OCI-LY1 (cell line): ENCODE measurements at regions not wholly inside any gene's neighbourhood (a gene's known extent, or its start where the extent isn't known, plus 50 kb on each side); places are given as distances from the start of the nearest gene placed in this dataset.

Experiments
- EZH2 ChIP-seq: fragments of 200-600 bp; sonication (generic), shearing (Covaris generic); IDR thresholded peaks from 2 replicates; pipeline ENCODE4 v1.8.0; 2017; ENCODE audit warnings: borderline replicate concordance, mixed run types, mild to moderate bottlenecking, antibody characterized with exemption, low read length, moderate library complexity, mixed read lengths
- TF ChIP-seq, protein P1 (sequence below): fragments of 200-600 bp; sonication (generic), shearing (Covaris generic); IDR thresholded peaks from 2 replicates; pipeline ENCODE4 v1.5.1; 2017; ENCODE audit warnings: mild to moderate bottlenecking, antibody characterized with exemption, low read length, moderate library complexity, mixed read lengths

DNA sequence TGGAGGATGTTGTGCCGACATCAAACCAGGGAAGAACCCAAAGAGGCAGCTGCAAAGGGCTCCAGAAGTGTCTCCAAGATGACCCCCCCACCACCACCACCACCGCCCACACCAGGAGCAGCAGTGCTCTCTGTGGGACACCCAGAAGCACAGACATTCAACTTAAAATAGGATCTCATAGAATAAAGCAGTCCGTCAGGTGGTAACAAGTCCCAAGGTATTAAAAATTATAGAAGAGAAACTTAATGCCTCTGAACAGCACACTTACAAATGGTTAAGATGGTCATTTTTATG is 155.5 kb upstream of the ID2 start:
- TF ChIP-seq, protein P1, sequence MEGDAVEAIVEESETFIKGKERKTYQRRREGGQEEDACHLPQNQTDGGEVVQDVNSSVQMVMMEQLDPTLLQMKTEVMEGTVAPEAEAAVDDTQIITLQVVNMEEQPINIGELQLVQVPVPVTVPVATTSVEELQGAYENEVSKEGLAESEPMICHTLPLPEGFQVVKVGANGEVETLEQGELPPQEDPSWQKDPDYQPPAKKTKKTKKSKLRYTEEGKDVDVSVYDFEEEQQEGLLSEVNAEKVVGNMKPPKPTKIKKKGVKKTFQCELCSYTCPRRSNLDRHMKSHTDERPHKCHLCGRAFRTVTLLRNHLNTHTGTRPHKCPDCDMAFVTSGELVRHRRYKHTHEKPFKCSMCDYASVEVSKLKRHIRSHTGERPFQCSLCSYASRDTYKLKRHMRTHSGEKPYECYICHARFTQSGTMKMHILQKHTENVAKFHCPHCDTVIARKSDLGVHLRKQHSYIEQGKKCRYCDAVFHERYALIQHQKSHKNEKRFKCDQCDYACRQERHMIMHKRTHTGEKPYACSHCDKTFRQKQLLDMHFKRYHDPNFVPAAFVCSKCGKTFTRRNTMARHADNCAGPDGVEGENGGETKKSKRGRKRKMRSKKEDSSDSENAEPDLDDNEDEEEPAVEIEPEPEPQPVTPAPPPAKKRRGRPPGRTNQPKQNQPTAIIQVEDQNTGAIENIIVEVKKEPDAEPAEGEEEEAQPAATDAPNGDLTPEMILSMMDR: no peak
- TF ChIP-seq EZH2: no peak
